ENCODE measurements at regions not wholly inside any gene's neighbourhood (a gene's known extent, or its start where the extent isn't known, plus 50 kb on each side); places are given as distances from the start of the nearest gene placed in this dataset.

DNA sequence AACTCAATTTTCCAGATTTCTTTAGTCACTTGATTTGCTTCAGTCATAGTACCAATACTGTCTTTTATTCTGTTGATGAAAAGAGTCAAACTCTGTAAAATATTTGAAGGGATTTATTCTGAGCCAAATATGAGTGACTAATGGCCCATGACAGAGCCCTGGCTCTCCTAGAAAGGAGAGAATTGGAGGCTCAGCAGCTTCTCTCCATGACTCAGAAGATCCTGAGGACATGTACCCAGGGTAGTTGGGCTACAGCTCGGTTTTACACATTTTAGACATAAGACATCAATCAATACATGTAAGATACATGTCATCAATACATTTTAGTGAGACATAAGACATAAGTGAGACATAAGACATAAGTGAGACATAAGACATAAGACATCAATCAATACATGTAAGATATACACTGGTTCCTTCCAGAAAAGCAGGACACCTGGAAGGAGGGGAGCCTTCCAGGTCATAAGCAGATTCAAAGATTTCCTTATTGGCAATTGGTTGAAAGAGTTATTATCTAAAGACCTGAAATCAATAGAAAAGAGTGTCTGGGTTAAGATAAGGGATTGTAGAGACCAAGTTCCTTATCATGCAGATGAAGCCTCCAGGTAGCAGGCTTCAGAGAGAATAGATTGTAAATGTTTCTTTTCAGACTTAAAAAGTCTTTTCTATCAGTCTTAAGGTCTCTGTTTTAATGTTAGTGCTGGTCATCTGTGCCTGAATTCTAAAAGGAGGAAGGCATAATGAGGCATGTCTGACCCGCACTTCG lies 179.8 kb upstream of the RFC3 start (continued):
- no peak for TF ChIP-seq TCF7L2 (IDR thresholded peaks at IDR 0.05; ENCODE audit: low read depth, low read length)

DNA sequence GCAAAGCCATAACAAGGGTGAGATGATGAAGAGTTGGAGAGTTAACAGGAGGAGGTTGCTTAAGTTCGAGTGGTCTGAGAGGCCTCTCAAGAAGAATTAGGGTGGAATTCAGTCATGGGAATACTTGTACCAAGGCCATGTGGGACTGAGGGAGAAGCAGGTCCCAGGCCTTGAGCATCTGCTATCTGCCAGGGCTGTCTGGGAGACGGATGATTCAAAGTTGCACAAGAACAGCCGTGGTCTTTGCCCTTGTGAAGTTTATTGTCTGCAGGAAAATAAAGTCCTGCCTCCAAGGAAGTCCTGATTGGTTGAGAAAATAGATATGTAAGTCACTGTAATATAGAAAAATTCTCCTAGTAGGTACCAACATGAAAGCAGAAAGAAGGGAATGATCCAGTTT lies 178.8 kb upstream of the RFC3 start:
- Histone ChIP-seq H3K4me3 (ENCODE audit: low read depth in 2 of 2, low read length in 2 of 2) (no peak overlapping the region), H3K27ac (ENCODE audit: low read length) (no peak overlapping the region), H3K27me3 (ENCODE audit: control insufficient read depth, insufficient read depth, low read length) (no peaks in the 10 kb centered on the region), H3K9me3 (ENCODE audit: control insufficient read depth, insufficient read depth, low read depth, low read length) (no peaks in the 10 kb centered on the region), H3K36me3 (ENCODE audit: control insufficient read depth, insufficient read depth, low read length) (no peaks in the 10 kb centered on the region), H3K4me1 (ENCODE audit: control insufficient read depth, insufficient read depth, low read length) (no peaks in the 10 kb centered on the region)
- no peak for ATAC-seq
- intact Hi-C loops (cut with micrococcal nuclease; ENCODE audit: unreplicated experiment) = no loop called here
- DNase-seq (ENCODE audit: low read depth, low spot score) = no peak
- ChIA-PET CTCF (no interaction called here), POLR2A (no interaction called here)
- in situ Hi-C loops (cut with HindIII; ENCODE audit: low pct_unique_long_range_greater_than_20kb, low sequenced_read_pairs) = no loop called here
- TF ChIP-seq TCF7L2 (IDR thresholded peaks at IDR 0.05; ENCODE audit: low read depth, low read length) = no peak
- no peak for TF ChIP-seq SIN3A (IDR thresholded peaks at IDR 0.05; ENCODE audit: borderline replicate concordance, insufficient read depth, low read depth, low read length)
- no peak for TF ChIP-seq POLR2AphosphoS5 (IDR thresholded peaks at IDR 0.05; ENCODE audit: low read depth, low read length)
- TF ChIP-seq, protein P1, sequence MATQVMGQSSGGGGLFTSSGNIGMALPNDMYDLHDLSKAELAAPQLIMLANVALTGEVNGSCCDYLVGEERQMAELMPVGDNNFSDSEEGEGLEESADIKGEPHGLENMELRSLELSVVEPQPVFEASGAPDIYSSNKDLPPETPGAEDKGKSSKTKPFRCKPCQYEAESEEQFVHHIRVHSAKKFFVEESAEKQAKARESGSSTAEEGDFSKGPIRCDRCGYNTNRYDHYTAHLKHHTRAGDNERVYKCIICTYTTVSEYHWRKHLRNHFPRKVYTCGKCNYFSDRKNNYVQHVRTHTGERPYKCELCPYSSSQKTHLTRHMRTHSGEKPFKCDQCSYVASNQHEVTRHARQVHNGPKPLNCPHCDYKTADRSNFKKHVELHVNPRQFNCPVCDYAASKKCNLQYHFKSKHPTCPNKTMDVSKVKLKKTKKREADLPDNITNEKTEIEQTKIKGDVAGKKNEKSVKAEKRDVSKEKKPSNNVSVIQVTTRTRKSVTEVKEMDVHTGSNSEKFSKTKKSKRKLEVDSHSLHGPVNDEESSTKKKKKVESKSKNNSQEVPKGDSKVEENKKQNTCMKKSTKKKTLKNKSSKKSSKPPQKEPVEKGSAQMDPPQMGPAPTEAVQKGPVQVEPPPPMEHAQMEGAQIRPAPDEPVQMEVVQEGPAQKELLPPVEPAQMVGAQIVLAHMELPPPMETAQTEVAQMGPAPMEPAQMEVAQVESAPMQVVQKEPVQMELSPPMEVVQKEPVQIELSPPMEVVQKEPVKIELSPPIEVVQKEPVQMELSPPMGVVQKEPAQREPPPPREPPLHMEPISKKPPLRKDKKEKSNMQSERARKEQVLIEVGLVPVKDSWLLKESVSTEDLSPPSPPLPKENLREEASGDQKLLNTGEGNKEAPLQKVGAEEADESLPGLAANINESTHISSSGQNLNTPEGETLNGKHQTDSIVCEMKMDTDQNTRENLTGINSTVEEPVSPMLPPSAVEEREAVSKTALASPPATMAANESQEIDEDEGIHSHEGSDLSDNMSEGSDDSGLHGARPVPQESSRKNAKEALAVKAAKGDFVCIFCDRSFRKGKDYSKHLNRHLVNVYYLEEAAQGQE (IDR thresholded peaks at IDR 0.05; ENCODE audit: insufficient read depth in 1 of 2, low read depth in 2 of 2, low read length in 1 of 2) = no peak
- TF ChIP-seq, protein P2, sequence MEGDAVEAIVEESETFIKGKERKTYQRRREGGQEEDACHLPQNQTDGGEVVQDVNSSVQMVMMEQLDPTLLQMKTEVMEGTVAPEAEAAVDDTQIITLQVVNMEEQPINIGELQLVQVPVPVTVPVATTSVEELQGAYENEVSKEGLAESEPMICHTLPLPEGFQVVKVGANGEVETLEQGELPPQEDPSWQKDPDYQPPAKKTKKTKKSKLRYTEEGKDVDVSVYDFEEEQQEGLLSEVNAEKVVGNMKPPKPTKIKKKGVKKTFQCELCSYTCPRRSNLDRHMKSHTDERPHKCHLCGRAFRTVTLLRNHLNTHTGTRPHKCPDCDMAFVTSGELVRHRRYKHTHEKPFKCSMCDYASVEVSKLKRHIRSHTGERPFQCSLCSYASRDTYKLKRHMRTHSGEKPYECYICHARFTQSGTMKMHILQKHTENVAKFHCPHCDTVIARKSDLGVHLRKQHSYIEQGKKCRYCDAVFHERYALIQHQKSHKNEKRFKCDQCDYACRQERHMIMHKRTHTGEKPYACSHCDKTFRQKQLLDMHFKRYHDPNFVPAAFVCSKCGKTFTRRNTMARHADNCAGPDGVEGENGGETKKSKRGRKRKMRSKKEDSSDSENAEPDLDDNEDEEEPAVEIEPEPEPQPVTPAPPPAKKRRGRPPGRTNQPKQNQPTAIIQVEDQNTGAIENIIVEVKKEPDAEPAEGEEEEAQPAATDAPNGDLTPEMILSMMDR (IDR thresholded peaks at IDR 0.05) = no peak
- BruUV-seq (replicated peaks) = no TSS peak

DNA sequence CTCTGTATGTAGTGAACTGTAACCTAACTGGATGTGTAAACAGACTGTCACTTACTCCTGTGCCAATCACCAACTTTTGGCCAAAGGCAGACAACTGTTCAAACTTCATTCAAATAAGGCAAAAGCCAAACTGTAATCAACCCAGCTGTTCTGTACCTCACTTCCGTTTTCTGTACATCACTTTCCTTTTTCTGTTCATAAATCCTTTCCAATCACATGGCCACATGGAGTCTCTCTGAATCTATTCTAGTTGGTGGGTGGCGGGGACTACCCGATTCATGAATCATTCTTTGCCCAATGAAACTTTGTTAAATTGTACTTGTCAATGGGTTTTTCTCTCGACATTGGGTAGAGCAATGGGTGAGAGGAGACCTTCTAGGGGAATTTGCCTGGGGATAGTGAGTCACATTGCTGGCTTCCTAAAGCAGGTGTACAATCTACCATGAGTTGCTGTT lies 178.3 kb upstream of the RFC3 start:
- Histone ChIP-seq H3K4me3 (ENCODE audit: low read depth in 2 of 2, low read length in 2 of 2) (no peak overlapping the region), H3K36me3 (ENCODE audit: control insufficient read depth, insufficient read depth, low read length) (no peaks in the 10 kb centered on the region), H3K9me3 (ENCODE audit: control insufficient read depth, insufficient read depth, low read depth, low read length) (no peaks in the 10 kb centered on the region), H3K27ac (ENCODE audit: low read length) (no peak overlapping the region), H3K27me3 (ENCODE audit: control insufficient read depth, insufficient read depth, low read length) (no peaks in the 10 kb centered on the region), H3K4me1 (ENCODE audit: control insufficient read depth, insufficient read depth, low read length) (no peaks in the 10 kb centered on the region)
- intact Hi-C loops (cut with micrococcal nuclease; ENCODE audit: unreplicated experiment) = no loop called here
- ATAC-seq (no peak), DNase-seq (ENCODE audit: low read depth, low spot score) (no peak)
- BruUV-seq (replicated peaks) = no TSS peak
- CTCF ChIA-PET = no interaction called here
- POLR2A ChIA-PET = no interaction called here
- in situ Hi-C loops (cut with HindIII; ENCODE audit: low pct_unique_long_range_greater_than_20kb, low sequenced_read_pairs) = no loop called here
- TF ChIP-seq, protein P1 (IDR thresholded peaks at IDR 0.05; ENCODE audit: insufficient read depth in 1 of 2, low read depth in 2 of 2, low read length in 1 of 2) = no peak
- TF ChIP-seq SIN3A (IDR thresholded peaks at IDR 0.05; ENCODE audit: borderline replicate concordance, insufficient read depth, low read depth, low read length) = no peak
- TF ChIP-seq, protein P2 (IDR thresholded peaks at IDR 0.05) = no peak
- TF ChIP-seq TCF7L2 (IDR thresholded peaks at IDR 0.05; ENCODE audit: low read depth, low read length) = no peak

Data from Panc1 (cell line).